SK-N-MC (cell line): ENCODE measurements at regions not wholly inside any gene's neighbourhood (a gene's known extent, or its start where the extent isn't known, plus 50 kb on each side); places are given as distances from the start of the nearest gene placed in this dataset.

Source experiments
- EZH2 ChIP-seq: fragments of 200-600 bp; sonication (generic); IDR thresholded peaks from one replicate; pipeline ENCODE4 v1.6.1; 2017; ENCODE audit warnings: antibody characterized with exemption
- FOXP2 ChIP-seq: optimal IDR thresholded peaks from 2 replicates; pipeline ENCODE3; 2011; ENCODE audit warnings: mild to moderate bottlenecking, moderate library complexity; ENCODE audit not compliant: insufficient read depth; ENCODE audit errors: extremely low read length, control extremely low read depth
- POLR2AphosphoS5 ChIP-seq: IDR thresholded peaks from 2 replicates; pipeline ENCODE4 v1.6.1; 2012; ENCODE audit warnings: mild to moderate bottlenecking, low read depth, low read length, borderline replicate concordance

DNA sequence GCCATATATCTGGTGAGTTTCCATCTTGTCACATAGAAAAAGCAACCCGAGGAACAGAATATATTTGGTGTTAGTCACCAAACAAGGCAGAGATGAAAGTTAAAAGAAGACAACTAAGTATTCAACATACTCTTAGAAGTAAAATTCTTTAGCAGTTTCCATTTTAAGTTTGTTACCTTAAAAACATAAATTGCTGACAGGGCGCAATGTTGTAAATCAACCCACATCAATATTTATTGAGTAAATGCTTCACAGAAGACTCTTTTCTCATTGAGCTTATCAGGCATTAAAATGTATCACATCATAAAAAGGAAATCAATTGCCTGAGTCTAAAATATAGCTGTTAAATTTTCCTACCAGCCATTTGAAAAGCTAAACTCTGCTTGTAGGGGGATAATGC is 603.0 kb downstream of the FBXO15 start:
- TF ChIP-seq POLR2AphosphoS5 (no peak), EZH2 (no peak), FOXP2 (no peak)
